HG02884 (cell line): ENCODE measurements at regions not wholly inside any gene's neighbourhood (a gene's known extent, or its start where the extent isn't known, plus 50 kb on each side); places are given as distances from the start of the nearest gene placed in this dataset.

Experiments
- ATAC-seq: cut with Tn5 transposase; IDR thresholded peaks from one replicate; pipeline ENCODE4 v1.9.1; 2021; ENCODE audit warnings: mild to moderate bottlenecking, moderate library complexity; ENCODE audit not compliant: unreplicated experiment

DNA sequence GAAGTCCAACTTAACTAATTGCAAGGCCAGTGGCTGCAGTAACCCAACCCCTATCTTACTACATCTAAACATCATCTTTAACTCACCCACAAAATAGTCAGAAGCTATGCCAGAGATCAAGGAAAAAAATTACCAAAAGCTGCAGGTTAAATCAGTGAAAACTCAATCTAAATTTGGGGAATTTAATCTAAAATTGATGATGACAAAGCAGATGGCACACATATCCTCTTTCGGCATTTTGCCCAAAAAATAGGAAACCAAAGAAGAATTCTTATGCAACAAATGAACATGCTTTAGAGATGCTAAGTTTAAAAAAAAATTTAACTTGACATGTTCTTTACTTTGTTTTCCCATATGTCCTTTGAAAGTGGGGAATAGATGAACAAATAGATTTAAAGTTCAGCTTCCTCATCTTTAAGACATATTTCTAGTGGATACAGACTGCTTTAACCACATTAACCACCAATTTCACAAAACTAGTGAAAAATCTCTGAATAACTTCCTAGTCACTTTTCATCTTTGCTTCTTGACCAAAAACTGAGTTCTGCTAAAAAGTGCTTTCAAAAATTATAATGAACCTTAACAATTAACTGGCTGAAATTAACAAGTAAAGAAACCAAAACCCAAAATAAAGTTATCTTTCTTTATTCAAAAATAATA, 74.3 kb upstream of the CCDC150 start:
- ATAC-seq: no peak

DNA sequence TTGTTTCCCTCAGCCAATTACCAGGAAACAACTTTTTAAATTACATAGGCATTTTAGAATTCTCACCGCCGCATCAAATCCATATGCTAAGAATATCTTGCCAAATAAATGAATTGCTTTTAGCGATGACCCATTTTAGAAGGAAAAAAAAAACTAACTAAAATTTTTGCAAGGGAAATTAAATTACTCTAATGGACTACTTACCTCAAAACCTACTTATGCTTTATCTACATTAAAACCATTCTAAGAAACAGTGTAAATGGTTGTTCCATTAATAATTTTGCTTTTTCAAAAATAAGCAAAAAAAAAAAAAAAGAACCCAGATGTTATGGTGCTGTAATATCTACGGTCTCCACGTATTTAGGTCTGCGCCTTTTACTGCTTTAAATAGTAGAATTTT, 73.5 kb upstream of the CCDC150 start:
- ATAC-seq: no peak

DNA sequence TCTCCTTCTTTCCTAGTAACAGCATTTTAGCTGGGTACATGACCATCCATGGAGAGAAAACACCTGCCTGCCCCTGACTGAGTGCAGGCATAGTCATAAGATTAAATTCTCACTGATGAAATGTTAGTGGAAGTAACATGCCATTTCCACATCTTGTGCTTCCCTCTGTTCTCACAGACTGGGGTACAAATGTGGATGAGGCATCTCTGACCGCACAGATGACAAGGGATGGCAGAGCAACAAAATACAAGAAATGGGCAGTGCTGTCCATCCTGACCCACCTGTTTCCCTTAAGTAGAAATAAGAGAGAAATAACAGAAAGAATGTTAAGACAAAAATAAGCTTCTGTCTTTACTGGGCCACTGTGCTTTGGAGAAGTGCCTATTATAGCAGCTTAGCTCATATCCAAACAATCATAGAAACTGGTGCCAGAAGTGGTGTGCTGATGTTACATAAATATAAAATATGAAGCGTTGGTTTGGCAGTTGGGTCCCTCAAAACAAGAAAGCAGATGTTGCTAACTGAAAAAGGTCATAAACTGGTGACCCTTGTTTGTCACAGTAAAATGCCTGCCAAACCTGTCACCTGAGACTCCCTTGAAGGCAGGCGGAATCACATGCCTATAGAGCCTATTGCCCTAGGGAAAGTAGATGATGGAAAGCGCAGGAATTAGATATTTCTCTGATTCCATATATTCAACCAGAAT, 72.4 kb upstream of the CCDC150 start:
- no peak for ATAC-seq

DNA sequence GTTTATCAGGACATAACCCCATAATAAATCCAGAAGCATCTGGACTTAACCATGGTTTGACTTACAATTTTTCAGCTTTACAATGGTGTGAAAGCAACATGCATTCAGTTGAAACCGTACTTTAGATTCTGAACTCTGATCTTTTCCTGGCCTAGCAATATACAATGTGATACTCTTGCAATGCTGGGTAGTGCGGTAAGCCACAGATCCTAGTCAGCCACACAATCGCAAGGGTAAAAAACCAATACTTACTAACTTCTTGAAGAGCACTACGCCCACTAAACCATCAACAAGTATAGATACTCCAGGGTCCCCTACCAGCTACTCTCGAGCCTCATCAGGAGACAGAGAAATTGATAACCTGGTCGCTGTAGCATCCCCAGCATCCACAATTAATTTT, 71.0 kb upstream of the CCDC150 start:
- ATAC-seq: no peak

DNA sequence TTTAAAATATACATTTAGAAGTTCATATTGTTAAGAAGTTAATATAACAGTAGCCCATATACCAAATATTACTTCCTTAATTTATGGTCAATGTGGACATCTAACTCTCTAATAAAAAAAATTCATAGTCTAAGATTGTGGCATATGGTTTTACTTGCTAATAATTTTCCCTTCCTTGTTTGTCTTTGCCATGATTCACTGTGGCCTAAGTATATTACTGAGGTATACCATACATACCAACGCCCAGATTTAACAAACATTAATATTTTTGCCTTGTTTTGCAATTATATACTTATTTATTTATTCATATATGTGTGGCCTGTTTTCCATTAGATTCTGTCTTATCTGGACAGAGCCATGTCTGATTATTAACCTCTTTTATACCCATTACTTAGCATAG, 54.6 kb upstream of the CCDC150 start:
- ATAC-seq: no peak

DNA sequence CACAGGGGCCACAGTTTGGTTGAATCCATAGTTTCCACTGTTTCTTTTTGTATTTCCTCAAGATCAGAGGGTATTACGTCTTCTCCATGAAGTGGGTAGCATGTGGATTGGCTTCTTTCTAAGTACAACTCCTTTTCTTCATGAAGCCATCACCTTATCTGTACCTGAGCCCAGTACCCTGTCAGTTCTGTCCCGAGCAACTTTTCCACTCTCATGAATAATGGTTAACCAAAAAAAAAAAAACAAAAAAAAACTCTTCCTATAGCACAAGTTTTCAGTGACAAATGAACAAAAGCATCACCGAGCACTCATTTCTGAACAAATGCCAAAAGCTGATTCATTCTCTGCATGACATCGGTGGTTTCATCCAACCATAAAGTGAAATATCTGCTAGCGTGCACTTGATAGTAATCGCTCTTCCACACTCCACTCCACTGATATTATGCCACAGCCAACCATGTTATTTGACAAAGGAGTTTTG, 53.0 kb upstream of the CCDC150 start:
- ATAC-seq: no peak

DNA sequence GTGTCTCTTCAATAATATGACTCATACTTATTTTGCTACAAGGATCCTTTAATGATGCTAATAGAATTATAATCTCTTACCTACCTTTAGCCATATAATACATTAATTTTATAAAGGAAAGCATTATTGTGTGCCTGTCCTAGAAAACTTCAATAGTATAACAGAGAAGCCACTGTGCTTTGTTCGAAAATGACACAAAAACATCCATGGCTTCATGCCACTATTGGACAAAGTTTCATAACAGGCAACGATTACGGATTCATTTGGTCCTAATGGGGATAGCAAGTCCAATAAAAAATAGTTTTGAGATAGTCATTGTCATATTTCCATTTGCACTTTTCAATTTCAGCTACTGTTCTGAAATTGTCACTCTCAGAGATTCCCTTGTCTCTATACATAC, 52.5 kb upstream of the CCDC150 start:
- ATAC-seq: no peak

DNA sequence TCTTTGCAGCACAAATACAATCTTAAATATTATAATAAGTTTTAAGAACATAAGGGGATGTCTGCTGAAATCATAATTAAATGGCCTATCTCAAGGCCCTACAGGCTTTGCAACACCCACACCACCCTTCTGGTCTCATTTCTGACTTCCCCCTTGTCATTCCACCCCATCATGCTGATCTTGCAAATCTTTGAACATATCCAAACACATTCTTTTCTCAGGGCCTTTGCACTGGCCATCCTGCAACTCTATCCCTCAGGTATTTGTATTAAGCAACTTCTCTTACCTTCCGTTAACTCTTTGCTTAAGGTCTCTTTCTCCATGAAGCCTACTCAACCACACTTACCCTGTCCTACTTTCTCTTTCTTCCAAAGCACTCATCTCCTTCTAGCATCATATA, 51.8 kb upstream of the CCDC150 start:
- ATAC-seq: no peak

DNA sequence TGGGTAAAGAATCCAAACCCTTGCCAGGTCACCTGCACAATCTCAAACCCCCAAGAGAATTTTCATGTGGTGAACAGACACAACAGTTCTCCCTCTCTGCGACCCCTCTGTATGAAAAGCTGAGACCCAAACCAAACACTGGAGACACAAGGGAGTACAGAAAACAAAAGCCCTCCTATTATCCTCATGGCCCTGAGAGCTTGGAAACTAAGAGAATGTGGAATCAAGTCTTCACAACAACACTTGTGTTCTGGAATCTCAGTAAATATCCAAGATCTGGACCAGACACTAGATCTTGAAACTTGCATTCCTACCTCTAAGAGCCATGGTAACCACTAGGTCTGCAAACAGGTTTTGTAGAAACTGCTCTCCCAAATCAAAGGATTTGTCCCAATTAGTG, 50.1 kb upstream of the CCDC150 start:
- ATAC-seq: no peak
